Sigmoid colon (tissue), 6 donors: ENCODE measurements at regions not wholly inside any gene's neighbourhood (a gene's known extent, or its start where the extent isn't known, plus 50 kb on each side); places are given as distances from the start of the nearest gene placed in this dataset.

Source experiments
- DNase-seq: peaks from one replicate; pipeline ENCODE4 v3.0.0-alpha.2; 2019
- H3K27ac ChIP-seq, 4 donors: fragments of 200-600 bp; sonication (generic); one replicate each; pipeline ENCODE4 v1.5.1; 2016 to 2019; ENCODE audit warnings: mild to moderate bottlenecking in 1 of 4
- H3K27me3 ChIP-seq, 3 donors: fragments of 200-600 bp; sonication (generic); one replicate each; pipeline ENCODE4 v1.5.1; 2019; ENCODE audit warnings: mild to moderate bottlenecking in 1 of 3
- H3K36me3 ChIP-seq, 4 donors: fragments of 200-600 bp; sonication (generic); one replicate each; pipeline ENCODE4 v1.5.1; 2016 to 2019
- H3K4me1 ChIP-seq, 4 donors: fragments of 200-600 bp; sonication (generic); one replicate each; pipeline ENCODE4 v1.5.1; 2017 to 2019
- H3K4me3 ChIP-seq, 4 donors: fragments of 200-600 bp; sonication (generic); one replicate each; pipeline ENCODE4 v1.5.1; 2017 to 2019; ENCODE audit warnings: mild to moderate bottlenecking in 2 of 4, moderate library complexity in 1 of 4
- H3K9me3 ChIP-seq, 4 donors: fragments of 200-600 bp in 3 of 4; sonication (generic) in 3 of 4; one replicate each; pipeline versions ENCODE4 v1.5.1 to v1.6.1; 2013 to 2019
- CTCF ChIP-seq, 4 experiments: fragments of 450-650 bp in 3 of 4; fragments of 200-600 bp in 1 of 4; IDR thresholded peaks; one replicate each; pipeline ENCODE4 v1.5.1; 2016 to 2019; ENCODE audit warnings: antibody characterized with exemption in 4 of 4, mild to moderate bottlenecking in 3 of 4, moderate library complexity in 2 of 4
- EP300 ChIP-seq, 4 donors: sonication (generic); formaldehyde crosslinking; IDR thresholded peaks; one replicate each; pipeline ENCODE4 v1.6.1; 2017; ENCODE audit warnings: antibody characterized with exemption in 4 of 4
- POLR2A ChIP-seq, 2 donors: fragments of 450-650 bp; IDR thresholded peaks; one replicate each; pipeline ENCODE4 v1.6.1; 2016; ENCODE audit warnings: antibody characterized with exemption in 2 of 2, mild to moderate bottlenecking in 2 of 2, moderate library complexity in 2 of 2
- POLR2AphosphoS5 ChIP-seq, 4 donors: sonication (generic); formaldehyde crosslinking; IDR thresholded peaks; one replicate each; pipeline ENCODE4 v1.6.1; 2017; ENCODE audit warnings: antibody characterized with exemption in 4 of 4
- WGBS, 2 donors: extraction: QIAGEN DNeasy Blood & Tissue Kit; methylation state at CpG; one replicate each; pipeline ENCODE4 v1.1.7; 2013; 5-methylcytosine and 5-hydroxymethylcytosine counted together
- intact Hi-C: fragments of 100-400 bp; cut with DNase I; formaldehyde crosslinking; loops from one replicate; pipeline ENCODE4 v1.15.1; 2023
- donor health status: healthy with polysubstance abuse.
- donor health status: healthy.

GRCh38 chr16:48942996-48943395, 333.0 kb upstream of the N4BP1 start:
- 70 to 75% methylated on average over 3 of the region's 3 CpGs for WGBS, 2 donors
- no peaks in the 10 kb centered on the region for H3K9me3 ChIP-seq
- no peak overlapping the region for H3K27ac ChIP-seq
- H3K4me1 ChIP-seq: peaks cover 0 to 35% (median 24%) of the 10 kb centered on the region in 4 donors
- H3K36me3 ChIP-seq: no peaks in the 10 kb centered on the region
- TF ChIP-seq POLR2A (IDR thresholded peaks at IDR 0.05) (no peak), POLR2AphosphoS5 (IDR thresholded peaks at IDR 0.05) (no peak), CTCF (IDR thresholded peaks at IDR 0.05) (no peak), EP300 (IDR thresholded peaks at IDR 0.05) (no peak)
- H3K27me3 ChIP-seq: no peaks in the 10 kb centered on the region
- no peak for DNase-seq
- H3K4me3 ChIP-seq: no peak overlapping the region
- intact Hi-C loops: loop anchor here (5.0 to 10.0 kb wide), 2 partner anchors 169 to 342 kb away; partner anchors contain the start of gene CBLN1

- Histone ChIP-seq H3K4me1 (peaks cover 0 to 5% (median 0%) of the 10 kb centered on the region in 4 donors), H3K9me3 (no peaks in the 10 kb centered on the region), H3K27me3 (no peaks in the 10 kb centered on the region), H3K4me3 (no peak overlapping the region), H3K27ac (no peak overlapping the region), H3K36me3 (no peaks in the 10 kb centered on the region)
- TF ChIP-seq EP300 (IDR thresholded peaks at IDR 0.05) (no peak), POLR2AphosphoS5 (IDR thresholded peaks at IDR 0.05) (no peak), POLR2A (IDR thresholded peaks at IDR 0.05) (no peak), CTCF (IDR thresholded peaks at IDR 0.05) (no peak)
- intact Hi-C loops: no loop called here
- DNase-seq: no peak
- 76 to 88% methylated on average over 5 of the region's 5 CpGs for WGBS, 2 donors
Measured at GRCh38 chr16:48936811-48937210, 326.8 kb upstream of the N4BP1 start.

- DNase-seq: no peak
- 75 to 80% methylated on average over 9 of the region's 9 CpGs for WGBS, 2 donors
- H3K27me3 ChIP-seq: no peaks in the 10 kb centered on the region
- no peaks in the 10 kb centered on the region for H3K9me3 ChIP-seq
- no peaks in the 10 kb centered on the region for H3K4me1 ChIP-seq
- TF ChIP-seq CTCF (IDR thresholded peaks at IDR 0.05) (no peak), POLR2AphosphoS5 (IDR thresholded peaks at IDR 0.05) (no peak), POLR2A (IDR thresholded peaks at IDR 0.05) (no peak), EP300 (IDR thresholded peaks at IDR 0.05) (no peak)
- no peaks in the 10 kb centered on the region for H3K36me3 ChIP-seq
- no peak overlapping the region for H3K27ac ChIP-seq
- H3K4me3 ChIP-seq: no peak overlapping the region
- intact Hi-C loops: no loop called here
Measured at GRCh38 chr16:48932216-48932855, 322.4 kb upstream of the N4BP1 start.

- Histone ChIP-seq H3K4me1 (no peaks in the 10 kb centered on the region), H3K9me3 (no peaks in the 10 kb centered on the region), H3K27ac (no peak overlapping the region), H3K4me3 (no peak overlapping the region), H3K27me3 (no peaks in the 10 kb centered on the region), H3K36me3 (no peaks in the 10 kb centered on the region)
- 89 to 91% methylated on average over 4 of the region's 4 CpGs for WGBS, 2 donors
- TF ChIP-seq CTCF (IDR thresholded peaks at IDR 0.05) (no peak), POLR2A (IDR thresholded peaks at IDR 0.05) (no peak), EP300 (IDR thresholded peaks at IDR 0.05) (no peak), POLR2AphosphoS5 (IDR thresholded peaks at IDR 0.05) (no peak)
- DNase-seq: no peak
- intact Hi-C loops: no loop called here
Measured at GRCh38 chr16:48930951-48931553, 321.1 kb upstream of the N4BP1 start.
